ENCODE measurements at regions not wholly inside any gene's neighbourhood (a gene's known extent, or its start where the extent isn't known, plus 50 kb on each side); places are given as distances from the start of the nearest gene placed in this dataset.

- no peak for TF ChIP-seq CTCF (conservative IDR thresholded peaks at IDR 0.05; ENCODE audit: low read length)
- no peak for TF ChIP-seq EZH2phosphoT487 (IDR thresholded peaks at IDR 0.05; ENCODE audit: borderline replicate concordance, low read depth, low read length)
These were observed 491.3 kb downstream of the GLRX3 start for GRCh38 chr10:130627346-130628045.
